ENCODE measurements at regions not wholly inside any gene's neighbourhood (a gene's known extent, or its start where the extent isn't known, plus 50 kb on each side); places are given as distances from the start of the nearest gene placed in this dataset.

GRCh38 chr1:213600879-213601278, 386.9 kb upstream of the PROX1 start:
- TF ChIP-seq CTCF (conservative IDR thresholded peaks at IDR 0.05; ENCODE audit: low read depth, low read length) = no peak
- no peak for TF ChIP-seq EZH2phosphoT487 (IDR thresholded peaks at IDR 0.05; ENCODE audit: borderline replicate concordance, low read length)

Measured in PC-3 (cell line).